HG03442 (cell line): ENCODE measurements at regions not wholly inside any gene's neighbourhood (a gene's known extent, or its start where the extent isn't known, plus 50 kb on each side); places are given as distances from the start of the nearest gene placed in this dataset.

Experiments used
- ATAC-seq: cut with Tn5 transposase; IDR thresholded peaks from one replicate; pipeline ENCODE4 v1.9.1; 2021; ENCODE audit warnings: mild to moderate bottlenecking, moderate library complexity; ENCODE audit not compliant: unreplicated experiment

DNA sequence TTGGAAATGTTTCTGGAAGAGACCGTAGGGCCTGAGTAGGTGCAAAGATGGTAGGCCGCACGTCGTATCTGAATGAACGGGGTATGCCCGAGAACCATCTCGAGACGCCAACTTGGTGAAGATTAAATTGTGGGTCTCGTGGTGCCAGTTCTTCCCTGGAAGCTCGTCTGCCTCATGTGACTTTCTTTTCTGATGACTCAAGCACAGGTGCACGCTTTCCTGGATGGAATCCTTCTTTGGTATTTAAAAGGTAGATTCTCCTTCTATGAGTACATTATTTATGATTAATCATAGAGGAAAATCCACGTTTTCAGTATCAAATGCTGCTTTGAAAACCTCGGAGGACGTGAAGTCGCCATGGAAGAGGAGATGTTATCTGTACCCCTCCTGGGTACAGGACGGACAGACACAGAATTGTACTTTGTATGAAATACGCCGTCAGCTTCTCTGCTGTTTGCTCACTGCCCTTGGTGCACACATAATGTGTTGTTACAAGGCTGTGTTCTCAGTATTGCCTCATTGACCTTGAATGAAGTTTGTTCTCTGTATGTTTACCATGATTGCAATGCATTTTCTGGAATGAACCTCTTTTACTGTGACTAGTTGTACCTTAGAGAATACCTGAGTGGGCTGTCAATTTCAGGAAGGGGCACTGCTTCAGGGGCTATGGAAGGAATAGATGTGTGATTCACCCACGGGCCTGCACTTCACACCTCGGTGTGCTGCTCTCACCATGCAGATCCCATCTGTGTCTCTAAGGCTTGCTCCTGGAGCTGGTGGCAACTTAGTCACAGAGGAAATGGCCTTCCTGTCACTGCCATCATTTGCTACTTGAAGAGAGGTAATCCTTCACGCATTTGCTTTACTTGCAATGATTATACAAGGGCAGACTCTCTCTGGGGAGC is 137.3 kb upstream of the RTL1 start:
- ATAC-seq: no peak

DNA sequence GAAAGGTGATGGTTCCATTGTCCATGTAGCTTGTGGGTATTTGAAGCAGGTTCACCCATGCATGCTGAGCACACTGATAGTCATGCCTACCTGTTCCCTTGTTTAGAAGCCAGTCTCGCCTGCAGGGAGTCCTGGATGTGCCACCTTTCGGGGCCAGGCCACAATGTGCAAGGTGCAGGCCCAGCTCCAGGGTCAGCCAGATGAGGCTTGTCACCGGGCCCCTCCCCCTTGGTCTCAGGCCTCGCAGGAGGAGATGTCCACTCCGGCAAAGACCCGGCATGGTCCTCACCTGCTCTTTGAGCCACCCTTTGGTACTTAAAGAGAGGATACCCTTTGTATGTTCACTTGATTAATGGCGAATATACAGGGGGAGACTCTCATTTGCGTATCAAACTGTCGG is 140.4 kb upstream of the RTL1 start:
- no peak for ATAC-seq

DNA sequence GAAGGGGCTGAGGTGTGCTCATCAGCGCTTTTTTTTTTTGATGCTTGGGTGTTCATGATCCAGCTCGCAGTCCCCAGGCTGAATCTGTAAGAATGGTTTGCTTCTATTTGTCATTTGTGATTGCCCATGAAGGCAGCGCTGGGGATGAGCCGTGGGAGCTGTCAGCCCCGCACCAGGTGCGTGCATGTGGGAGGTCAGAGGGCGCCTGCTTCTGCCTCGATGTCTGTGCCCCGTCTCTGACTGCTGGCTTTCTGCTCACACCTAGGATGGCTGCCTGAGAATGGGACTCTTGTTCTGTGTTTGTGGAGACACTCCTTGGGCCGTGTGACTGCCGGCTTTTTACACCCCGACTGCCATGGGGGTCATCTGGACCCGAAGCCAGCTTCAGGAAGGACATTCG is 141.2 kb upstream of the RTL1 start:
- no peak for ATAC-seq

DNA sequence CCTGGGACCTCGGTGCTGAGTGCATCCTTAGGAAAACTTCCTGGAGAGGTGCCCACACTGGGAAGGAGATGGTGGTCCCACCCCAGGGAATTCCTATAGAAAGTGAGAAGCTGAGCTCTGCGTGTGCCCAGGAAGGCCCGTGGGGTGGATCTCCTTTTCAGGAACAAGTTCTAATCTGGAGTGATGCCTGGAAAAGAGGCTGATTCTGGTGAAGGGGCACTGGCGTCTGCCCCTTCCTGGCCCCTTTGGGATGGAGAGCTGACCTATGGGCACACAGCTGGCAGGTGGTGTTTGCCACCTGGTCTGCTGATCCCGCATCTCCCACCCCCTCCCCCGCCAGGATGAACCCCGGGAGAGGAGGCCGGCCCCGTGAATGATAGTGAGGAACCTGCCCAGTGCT is 142.0 kb upstream of the RTL1 start:
- no peak for ATAC-seq

DNA sequence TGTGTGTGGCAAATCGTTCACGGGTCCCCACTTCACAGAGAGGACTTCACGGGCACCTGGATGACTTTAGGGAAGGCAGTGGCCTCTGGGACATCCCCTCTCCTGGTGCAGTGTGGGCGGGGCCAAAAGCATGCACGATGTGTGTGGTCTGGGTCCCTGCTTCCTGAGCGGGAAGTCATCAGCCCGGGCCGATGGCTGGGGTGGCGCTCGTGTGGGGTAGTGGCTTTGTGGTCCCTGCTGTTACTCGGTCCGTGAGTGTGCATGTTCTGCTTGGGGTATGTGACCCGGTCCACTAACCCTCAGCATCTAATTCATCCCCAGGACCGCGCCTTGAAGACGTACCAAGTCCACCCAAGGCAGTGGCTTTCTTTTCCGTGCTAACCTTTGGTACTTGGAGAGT is 142.5 kb upstream of the RTL1 start:
- ATAC-seq: no peak

DNA sequence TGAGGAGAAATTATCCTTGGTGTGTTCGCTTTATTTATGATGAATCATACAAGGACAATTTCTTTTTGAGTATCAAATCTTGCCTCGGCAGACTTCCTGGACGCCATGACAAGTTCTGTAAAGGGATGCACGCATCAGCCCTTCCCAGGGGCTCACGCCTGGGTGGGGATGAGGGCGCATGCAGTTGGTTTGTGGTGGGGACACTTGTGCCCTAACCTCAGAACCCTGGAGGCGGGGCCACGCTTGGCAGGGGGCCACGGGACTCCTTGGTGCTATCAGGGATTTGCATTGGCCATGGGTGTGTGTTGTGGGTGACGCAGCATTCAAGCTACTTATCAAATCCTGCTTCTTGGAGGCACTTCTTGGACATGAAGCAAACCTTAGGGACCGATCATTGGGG is 143.8 kb upstream of the RTL1 start:
- no peak for ATAC-seq

DNA sequence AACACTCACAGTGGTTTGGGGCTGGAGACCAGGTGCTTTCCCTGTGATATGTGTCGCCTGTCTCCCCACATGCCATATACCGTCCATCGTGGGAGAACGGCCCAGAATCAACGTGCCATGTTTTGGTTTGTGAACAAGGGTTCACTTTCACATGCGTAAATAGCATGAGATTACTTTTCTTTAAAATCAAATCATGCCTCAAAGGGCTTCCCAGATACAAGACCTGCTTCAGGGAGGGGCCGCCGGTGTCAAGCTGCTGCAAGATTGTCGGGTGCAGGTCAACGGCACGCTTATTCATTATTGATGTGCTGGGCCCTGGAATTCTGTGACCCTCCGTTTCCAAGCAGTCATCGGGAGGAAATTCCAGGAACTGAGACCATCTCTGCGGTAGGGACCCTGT is 145.2 kb upstream of the RTL1 start:
- ATAC-seq: no peak

DNA sequence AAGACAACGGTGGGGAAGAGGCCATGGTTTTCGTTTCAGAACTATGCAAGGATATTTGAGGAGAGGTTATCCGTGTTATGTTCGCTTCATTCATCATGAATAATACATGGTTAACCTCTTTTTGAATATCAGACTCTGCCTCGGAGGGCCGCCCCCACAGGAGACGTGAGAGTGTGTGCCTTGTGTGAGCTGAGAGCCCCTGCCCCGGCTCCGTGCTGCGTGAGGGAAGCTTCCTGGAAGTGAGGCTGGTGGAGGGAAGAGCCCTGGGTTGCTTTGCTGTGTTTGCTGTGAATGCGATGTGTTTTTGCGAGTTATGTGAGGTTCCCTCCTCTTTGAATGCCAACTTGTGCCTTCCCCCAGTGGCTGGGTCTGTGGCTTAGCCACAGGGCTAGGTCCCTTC is 146.0 kb upstream of the RTL1 start:
- ATAC-seq: no peak

DNA sequence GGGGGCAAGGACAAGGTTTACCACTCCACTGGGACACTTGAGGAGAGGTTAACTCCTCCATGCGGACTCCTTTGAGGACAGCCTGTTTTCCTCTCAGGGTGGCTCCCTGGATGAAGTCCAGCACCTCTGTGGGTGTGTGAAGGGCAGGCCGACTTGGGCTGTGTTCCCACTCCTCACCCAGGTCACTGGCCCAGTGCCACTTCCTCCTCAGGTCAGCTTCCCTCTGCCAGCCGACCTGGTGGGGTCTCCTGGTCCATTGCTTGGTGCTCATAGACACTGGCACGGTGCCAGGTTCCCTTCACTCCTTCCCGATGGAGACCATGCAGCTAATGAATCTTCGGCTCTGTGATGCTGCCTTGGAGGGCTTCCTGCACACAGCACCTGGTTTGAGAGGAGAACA is 146.4 kb upstream of the RTL1 start:
- ATAC-seq: no peak

DNA sequence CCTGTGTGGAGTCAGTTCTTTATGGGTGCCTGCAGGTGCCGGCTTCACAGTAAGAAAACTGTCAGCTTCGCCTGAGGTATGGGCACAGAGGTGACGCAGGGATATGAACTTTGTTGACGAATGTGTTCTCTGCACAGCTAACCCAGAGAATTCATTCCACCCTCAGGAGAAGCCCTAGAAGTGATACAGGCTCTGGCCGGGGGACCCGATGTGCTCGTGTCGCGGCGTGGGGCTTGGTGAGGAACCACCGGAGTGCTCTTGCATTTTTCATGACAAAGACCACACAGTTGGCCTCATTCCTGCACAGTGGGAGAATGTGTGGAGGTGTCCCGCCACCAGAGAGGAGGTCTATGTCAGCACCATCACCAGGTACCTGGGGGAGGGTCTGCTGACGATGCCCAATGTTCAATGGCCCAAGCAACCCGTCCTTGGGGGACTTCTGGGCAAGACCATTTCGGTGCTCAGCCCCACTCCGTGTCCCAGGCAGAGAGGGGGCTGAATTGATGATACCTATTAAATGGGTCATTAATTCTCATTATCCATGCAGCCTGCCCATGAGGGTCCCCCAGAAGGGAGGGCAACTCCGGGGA is 147.5 kb upstream of the RTL1 start:
- no peak for ATAC-seq

DNA sequence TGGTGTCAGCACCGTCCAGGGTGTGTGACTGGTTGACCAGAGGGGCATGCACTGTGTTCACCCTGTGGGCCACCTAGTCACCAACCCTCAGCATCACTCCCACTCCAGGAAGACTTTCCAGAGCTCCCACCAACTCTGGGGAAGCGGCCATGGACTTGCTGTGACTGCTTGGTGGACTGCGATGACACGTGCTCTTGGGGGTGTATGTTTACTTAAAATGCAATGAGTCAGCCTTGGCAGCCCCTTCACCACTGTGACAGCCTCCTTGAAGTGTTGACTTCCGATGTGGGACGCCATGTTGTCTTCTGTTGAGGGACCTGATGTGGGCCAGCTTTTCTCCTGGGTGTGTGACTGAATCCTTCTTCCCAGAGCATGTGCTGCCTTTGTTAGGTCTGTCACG is 151.1 kb upstream of the RTL1 start:
- ATAC-seq: no peak

DNA sequence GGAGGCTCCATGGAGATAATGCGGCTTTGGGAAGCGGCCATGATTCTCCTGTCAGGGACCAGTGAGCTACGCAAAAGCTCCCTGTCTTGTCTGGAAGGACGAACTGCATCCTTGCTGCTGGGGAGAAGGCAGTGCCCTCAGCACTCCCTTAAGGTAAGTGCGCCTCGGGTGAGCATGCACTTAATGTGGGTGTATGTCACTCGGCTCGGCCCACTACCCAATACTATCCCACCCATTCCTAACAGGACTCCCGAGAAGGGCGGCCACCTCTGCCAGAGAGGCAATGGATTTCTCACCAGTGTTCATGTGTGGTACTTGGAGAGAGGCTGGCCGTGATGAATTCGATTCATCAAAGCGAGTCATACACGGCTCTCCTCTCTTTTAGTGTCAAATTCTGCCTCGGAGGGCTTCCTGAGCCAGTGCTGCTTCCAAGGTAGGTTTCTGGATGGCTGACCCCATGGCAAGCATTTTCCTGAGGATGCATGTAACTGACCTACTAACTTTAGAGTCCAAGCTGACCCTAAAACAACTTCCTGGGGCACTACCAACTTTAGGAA is 151.7 kb upstream of the RTL1 start:
- no peak for ATAC-seq

DNA sequence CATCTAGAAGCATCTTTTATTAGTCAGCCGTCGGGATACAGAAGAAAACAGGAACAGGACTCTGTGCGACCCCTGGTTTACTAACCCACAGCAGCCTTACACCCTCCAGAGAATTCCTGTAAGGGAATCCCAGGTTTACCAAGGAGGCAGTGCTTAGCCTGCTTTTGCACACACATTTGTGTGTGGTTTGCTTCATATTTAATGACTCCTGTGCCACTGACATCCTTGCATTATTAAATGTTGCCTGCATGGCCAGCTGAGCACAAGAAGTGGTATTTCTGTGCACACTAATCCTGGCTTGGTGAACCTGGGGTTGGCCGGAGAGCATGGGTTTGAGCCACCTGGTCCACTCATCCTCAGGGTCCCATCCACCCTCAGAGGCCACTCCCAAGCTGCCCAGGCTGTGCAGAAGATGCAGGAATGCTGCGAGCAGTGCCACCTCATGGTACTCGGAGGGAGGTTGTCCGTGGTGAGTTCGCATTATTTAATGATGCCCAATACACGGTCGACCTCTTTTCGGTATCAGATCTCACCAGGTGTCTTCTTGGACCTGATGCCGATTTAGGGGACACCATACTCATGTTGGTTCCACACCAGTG is 152.4 kb upstream of the RTL1 start:
- ATAC-seq: no peak

DNA sequence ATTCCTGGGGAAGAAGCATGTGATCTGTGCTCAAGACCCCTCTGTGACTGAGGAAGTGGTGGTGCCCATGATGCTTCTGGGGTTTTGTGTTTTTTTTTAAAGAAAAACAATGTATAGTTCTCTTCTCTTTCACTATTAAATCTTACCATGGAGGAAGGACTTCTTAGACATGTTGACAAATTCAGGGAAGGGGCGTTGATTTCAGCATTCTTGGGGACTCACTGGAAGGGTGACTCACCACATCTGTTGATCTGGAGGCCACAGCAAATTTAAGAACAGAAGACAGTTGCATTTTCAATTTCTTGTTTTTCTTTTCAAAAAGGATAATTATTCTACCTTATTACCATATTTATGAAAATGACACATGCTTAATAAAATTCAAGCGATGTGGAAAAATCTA is 152.9 kb upstream of the RTL1 start:
- ATAC-seq: no peak

DNA sequence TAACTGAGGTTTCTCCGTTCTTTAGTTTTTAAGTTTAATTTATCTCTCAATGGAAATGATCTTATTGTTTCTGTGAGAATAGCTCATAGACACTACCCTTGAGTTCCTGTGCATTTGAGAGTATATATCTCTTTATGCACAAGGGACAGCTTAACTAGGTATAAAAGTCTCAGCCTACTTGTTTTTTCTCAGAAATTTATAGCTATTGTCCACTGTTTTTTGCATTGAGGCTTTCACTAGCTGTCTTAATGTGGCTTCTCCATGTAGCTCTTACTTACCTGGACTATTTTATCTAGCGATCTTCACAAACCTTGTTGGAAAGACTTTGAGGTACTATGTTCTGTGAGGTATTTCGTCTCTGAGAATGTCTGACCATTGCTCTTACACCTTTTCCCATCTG is 153.9 kb upstream of the RTL1 start:
- ATAC-seq: no peak

DNA sequence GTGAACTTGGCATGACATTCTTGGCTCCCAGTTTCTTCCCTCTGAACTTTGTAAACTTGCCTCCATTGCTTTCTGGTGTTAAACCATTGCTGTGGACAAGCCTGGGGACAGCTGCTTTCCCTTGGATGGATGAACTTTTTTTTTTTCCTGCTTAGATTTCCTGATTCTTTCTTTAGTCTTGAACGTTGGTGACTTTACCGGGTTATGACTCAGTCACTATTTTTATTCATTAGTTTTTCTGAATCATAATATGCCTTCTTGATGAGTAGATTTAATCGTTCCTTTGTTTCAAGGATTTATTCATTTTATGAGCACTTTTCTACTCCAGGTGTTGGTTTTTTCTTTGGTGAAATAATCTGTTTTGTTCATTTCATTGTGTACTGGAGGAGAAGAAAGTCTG is 155.0 kb upstream of the RTL1 start:
- no peak for ATAC-seq

DNA sequence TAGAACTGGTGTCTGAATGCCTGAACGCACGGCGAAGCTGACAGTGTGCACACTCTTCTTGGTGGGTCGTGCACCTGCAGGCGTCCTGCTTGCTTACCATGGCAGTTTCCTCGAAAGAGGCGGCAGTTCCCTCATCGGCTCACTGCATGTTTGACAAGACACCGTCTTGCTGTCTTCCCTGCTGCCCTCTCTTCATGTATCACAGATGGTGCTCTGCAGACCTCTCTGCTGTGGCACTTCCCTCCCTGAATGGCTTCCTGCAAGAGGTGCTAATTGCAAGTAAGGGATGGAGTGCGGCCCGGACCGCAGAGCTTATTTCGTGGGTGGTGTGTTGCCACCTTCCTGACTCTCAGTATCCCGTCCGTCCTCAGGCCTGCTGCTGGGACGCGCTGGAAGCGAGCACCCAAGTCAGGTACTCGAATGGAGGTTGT is 156.7 kb upstream of the RTL1 start:
- no peak for ATAC-seq

DNA sequence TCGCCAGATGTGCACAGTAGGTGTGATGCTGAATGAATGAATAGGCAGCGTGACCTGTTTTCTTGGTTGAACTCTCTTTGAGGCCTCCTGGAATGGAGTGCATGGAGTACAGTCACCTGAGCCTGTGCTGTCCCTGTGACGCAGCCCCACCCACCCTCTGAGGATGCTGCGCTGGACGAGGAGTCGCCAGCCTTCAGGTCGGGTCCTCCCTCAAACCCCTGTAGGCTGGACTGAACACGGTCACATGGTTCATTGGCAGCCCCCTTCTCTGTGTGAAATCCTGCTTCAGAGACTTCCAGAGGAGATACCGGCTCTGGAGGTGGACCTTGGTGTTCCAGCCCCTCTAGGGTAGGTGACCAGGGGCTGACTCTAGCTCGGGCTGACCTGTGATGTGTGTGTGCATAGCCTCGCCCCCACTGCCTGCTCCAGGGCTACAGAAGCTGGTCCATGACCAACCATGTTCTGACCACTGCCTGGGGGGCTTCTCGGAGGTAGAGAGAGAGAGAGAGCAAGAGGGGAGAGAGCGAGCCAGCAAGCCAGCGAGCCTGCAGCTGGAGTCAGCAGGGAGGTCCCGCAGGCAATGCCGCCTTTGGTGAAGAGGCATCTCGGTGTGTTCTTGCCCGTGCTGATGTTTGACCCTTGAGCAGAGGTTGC is 158.0 kb upstream of the RTL1 start:
- no peak for ATAC-seq

DNA sequence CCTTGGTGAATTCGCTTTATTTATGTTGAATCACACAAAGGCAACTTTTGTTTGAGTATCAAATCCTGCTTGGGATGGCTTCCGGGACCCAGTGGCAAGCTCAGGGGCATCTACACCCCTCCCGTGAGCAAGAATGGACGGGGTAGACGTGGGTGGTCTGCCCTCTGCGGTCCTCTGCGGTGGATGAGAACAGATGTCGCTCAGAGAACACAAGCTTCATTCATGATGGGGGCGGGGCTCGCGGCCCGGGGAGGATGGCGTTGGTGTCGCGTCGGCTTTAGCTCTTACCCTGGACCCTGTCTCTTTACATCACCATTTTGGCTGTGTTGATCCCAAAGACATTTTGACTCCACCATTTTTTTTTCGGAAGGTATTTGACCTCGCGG is 158.5 kb upstream of the RTL1 start:
- no peak for ATAC-seq

DNA sequence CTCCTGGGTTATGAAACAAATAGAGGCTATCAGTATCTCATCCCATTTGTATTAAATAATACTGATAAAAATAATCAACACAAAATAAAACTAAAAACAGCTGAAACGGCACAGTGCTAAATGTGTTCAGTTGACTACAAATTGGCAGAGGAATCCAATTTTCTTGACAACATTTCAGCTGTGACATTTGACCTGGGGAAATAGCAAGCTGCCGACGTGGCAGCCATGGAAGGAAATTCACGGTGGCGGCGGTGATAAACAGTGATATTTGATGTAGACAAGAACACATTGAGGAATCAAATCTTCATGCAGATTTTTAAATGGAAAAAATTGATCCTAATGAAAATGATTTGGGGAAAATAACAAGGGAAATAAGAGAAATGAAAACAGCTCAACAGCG is 159.1 kb upstream of the RTL1 start:
- ATAC-seq: no peak

DNA sequence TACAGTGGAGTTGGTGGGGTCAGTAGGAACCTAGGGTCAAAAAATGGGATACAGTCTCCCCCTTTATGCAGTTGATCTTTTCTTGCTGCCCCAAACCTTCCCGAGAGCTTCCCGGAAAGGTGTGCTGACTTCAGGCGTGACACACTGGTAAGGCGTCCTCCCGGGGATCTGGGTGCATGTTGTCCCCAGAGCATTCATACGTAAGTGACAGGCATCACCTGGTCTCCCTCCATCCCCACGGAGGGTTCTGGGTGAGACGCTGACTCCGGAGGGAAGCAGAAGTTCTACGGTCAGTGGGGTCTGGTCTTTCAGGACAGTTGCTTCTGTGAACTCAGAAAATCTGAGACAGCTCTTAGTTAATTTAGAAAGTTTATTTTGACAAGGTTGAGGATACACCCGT is 159.6 kb upstream of the RTL1 start:
- no peak for ATAC-seq
